ENCODE measurements at regions not wholly inside any gene's neighbourhood (a gene's known extent, or its start where the extent isn't known, plus 50 kb on each side); places are given as distances from the start of the nearest gene placed in this dataset.

GRCh38 chr7:136049117-136049516 is 72.0 kb upstream of the MTPN start:
- TF ChIP-seq HNF4G (IDR thresholded peaks at IDR 0.05) (no peak), CTCF (IDR thresholded peaks at IDR 0.05; ENCODE audit: low read depth, low read length, missing input control) (no peak), SP1 (IDR thresholded peaks at IDR 0.05) (no peak), RAD21 (IDR thresholded peaks at IDR 0.05) (no peak), GABPA (IDR thresholded peaks at IDR 0.05 in 1 of 2, conservative IDR thresholded peaks at IDR 0.05 in 1 of 2) (no peak), REST (IDR thresholded peaks at IDR 0.05) (no peak), TAF1 (conservative IDR thresholded peaks at IDR 0.05) (no peak)

Data from liver (tissue), 3 donors.